GM19463 (cell line): ENCODE measurements at regions not wholly inside any gene's neighbourhood (a gene's known extent, or its start where the extent isn't known, plus 50 kb on each side); places are given as distances from the start of the nearest gene placed in this dataset.

ENCODE experiments used
- ATAC-seq: cut with Tn5 transposase; IDR thresholded peaks from one replicate; pipeline ENCODE4 v1.9.1; 2021; ENCODE audit warnings: mild to moderate bottlenecking, moderate library complexity; ENCODE audit not compliant: unreplicated experiment

DNA sequence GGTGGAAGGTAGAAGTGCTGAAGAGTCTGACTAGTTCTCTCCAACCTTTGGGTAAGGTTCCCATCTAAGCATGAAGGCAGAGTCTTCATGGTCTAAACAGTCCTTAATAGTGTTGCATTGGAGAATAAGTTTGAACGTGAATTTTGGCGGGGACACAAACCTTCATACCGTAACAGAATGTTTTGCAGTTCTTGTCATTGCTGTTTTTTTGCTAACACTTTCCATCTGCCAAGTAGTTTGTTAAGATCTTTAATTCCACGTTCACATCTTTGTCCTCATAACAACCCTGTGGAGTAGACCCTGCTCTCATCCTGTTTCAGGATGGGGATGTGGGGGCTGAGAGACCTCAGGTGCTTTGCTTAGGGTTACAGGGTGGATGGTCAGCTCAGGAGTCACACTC, 936.9 kb upstream of the EEF2KMT start:
- no peak for ATAC-seq

DNA sequence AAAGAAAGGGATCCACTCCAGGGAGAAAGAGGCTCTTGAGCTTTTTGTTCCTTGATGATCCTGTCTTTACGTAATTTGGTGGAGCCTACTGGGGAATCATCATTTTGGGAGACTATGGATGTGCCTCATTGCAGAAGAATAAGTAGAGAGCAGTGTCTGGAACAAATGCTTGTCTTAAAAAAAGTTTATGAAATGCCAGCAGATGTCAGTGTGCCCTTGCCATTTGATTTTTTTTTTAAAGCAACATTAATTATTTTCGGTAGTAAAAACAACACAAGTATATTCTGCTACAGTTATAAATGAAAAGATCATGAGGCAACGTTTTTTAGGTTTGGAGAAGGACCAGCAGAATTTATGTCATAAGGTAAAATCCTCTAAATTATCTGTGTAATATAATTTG, 934.8 kb upstream of the EEF2KMT start:
- no peak for ATAC-seq

DNA sequence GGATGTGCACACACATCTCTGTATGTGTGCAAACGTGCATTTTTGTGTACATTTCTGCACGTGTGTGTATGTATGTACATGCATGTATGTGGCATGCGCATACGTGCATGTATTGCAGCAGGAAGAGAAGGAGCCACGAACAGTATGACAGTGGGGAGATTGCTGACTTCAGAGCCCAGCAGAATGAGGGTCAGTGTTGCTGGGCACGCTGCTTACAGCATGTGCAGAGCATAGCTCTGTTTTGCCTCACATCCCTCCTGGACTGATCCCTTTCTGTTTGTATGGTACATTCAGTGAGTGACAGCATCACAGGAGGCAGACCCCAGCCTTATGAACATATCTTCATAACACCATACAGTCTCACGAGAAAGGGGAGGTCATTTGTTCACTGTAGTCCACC, 934.0 kb upstream of the EEF2KMT start:
- no peak for ATAC-seq

DNA sequence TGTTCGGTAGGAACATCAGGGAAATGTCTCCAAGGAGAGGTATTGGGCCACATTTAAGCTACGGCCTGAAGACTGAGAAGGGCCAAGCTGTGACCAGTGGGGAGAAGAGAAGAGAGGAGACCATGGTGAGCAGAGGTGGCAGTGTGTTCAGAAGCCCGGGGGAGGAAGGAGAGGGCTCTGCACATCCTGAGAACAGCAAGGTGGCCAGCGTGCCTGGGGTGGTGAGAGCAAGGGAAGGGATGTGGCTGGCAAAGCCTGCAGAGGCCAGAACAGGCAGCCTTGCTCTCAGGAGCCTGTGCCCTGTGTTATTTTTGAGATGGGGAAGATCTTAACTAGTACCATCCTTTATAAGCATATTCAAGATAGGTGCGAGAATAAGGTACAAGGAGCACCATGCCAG, 933.5 kb upstream of the EEF2KMT start:
- no peak for ATAC-seq

DNA sequence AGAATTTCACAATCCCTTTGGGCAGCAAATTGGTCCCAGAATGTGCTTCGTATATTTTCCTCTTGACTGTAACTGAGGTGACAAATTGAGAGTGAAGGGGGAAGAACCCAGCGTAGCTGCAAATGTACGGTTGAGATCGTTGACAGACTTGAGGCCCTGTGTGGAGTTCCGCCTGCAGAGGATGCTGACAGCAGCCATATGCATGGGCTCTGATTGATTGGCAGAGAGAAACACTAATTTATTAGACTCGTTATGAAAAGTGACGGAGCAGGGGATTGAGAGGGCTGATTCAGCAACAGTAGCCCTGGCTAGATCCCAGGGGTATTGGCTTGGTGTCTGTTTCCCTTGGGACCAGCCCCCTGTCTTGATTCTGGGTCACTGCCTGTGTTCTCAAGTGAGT, 930.1 kb upstream of the EEF2KMT start:
- no peak for ATAC-seq

DNA sequence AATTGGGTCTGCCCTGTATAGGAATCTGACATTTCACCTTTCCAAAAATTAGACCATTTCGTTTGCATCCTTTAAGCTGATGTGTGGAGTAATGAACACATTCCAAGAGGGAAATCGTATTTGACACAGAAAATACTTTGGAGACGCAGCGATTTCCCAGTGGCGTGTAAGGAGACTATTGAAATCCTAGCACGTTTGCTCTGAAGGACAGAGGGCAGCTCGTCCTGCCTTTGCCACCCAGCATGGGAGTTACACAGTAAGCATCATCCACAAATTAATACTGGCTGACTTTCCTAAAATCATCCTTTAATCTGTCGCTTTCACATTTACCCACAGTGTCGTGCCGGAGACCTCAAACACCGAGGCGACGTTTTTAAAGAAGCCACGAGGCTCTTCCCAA, 925.9 kb upstream of the EEF2KMT start:
- ATAC-seq, result no peak

DNA sequence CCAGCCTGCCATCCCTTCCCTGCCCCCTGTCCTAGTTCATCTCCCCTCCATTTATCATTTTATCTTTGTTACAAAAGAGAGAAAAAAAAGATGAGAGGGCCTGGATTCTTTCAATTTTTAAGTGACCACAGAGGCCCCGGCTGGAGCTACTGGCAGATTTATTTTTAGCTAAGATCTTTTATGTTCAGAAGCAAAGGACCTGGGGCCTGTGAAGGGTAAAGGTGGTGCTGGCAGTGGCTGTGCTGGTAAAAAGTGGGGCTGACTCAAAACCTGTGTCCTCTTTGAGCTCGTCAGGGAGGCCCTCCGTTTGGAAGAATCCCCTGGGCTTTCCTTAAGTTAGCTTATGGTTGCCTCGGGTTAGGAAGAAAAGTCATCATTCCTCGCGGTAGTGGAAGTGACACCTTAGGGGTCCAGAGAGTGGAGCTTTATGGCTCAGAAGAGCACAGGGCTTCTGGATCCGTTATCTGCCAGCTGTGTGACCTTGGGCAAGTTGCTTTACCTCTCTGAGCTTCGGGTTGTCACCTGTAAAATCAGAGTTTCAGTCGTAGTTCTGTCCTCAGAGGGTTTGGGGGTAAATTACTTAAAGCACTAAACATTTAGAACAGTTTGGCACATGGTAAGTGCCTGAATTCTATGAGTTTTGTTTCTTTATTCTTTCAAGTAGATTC, 923.8 kb upstream of the EEF2KMT start:
- no peak for ATAC-seq

DNA sequence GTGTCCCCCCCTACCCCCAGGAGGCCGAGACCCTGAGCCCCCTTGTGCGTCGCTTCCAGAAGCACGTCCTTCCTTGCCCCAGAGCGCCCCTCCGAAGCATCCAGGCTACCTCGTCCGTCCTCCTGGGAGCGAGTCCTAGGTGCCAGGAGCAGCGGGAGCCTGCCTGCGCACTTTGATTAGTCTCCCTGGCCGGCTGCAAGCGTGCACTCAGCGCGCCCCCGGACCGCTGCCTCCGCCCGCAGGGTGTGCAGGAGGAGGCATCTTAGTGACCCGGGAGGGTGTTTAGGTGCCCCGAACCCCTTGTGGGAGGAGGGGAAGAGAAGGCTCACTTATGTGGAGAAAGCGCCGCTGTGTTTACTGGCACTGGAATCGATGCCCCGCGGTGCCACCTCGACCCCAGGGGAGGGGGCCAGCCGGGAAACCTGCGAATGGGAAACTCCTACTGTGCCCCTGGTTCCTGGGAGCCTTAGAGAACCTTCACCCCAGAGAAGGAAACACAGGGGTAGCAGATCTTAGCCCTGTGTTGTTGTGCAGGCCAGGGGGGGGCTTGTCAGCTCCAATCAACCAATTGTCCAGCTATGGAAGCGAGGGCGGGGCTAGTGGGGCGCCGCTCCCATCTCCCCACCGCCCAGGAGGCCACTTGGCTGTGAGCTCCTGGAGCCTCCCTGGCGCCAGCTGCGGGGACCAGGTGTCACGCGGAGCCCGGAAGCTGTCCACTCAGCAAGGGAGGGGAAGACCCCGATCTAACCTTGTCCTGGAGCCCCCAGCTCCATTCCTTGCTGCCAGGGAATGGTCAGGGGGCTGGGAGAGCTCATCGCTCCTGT, 922.8 kb upstream of the EEF2KMT start:
- ATAC-seq, result no peak

DNA sequence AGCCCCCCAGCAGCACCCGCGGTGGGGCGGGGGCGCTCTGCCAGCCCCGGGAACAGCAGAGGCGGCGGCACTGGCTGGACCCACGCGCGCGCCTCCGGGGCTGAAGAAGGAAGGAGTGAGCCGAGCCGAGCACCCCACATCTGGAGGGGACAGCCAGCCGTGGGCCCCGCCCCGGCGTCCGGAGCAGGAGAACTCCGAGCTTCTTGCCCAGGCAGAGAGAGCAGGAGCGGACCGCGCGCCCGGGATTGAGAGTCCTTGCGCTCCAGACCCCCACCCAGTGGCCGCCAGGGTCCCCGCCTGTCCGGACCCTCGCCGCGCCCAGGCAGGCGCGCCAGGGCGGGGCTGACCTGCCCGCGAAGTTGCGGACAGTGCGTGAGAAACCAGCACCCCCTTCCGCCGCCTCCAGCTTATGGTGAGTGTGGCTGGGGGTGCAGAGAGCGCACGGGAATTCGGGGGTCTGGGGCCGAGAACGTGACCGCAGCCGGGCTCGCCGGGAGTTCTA, 921.9 kb upstream of the EEF2KMT start:
- ATAC-seq, result no peak

DNA sequence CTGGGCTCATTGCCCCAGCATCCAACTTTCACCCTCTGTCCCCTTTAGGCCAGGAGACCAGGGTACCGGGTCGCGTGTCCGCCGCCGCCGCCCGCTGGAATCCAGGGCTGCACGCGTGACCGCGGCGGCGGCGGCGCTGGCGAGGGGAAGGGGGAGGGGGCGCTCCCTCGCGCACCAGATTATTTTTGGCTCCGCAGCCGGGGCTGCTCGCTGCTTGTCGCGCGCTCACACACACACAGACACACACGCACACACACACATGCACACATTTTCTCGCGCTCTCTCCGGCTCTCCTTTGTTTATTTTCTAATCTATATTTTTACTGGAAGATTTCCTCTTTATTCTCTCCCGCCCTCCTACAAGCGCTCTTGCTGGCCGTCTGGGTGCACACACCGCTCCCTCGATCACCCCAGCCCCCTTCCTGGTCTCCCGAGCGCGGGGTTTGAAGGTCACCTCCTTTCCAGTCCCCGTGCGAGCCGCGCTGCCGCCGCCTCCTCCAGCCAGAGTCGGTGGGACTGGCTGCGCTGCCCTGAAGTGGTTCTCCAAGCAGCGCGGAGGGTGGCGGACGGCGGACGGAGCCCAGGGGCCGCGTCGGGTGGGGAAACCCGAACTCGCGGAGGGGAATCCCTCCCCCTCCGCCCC, 921.4 kb upstream of the EEF2KMT start:
- ATAC-seq, result no peak

DNA sequence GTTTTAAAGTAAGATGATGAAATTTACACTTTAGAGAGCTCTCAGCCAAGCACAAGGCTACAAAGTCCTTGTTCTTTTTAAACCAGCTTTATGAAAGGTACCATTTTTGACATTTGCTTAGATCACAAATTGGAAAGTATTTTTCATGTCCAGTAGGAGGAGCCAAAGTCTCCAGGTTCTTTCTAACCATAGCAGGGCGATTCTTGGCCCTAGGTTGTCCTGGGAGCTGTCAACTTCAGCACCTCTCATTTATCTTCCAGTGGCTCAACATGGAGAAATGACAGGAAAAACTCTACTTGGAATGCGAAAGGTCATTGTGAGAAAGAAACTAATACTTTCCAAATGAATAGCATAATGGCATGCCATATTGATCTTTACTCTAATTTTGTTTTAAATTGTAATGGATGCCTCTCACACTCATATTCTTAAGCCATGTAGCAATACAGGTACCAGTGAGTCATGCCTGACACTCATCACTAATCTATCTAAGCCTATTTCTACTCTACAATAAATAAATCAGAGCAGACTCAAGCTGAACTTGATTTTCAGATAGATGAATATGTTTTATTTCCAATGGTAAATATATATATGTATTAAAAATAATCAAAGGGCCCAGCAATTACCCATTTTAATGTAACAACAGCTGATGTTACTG, 919.1 kb upstream of the EEF2KMT start:
- ATAC-seq, result no peak

DNA sequence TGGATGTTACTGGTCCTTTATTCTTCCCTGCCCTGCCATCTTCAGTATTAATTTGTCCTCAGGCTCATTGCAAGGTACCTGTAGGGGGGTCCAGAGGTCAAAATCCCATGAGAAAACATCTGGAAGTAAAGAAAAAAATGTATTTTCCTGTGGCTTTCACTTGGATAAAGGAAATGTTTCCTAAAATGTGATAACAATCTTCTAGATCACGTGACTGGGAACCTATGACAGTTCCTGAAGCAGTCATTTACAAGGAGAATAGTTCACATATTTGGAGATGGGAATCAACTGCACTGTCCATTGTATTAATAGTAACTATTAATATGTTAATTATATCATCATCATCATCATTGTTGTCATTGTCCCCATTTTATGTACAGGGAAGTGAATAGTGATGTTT, 915.1 kb upstream of the EEF2KMT start:
- no peak for ATAC-seq

DNA sequence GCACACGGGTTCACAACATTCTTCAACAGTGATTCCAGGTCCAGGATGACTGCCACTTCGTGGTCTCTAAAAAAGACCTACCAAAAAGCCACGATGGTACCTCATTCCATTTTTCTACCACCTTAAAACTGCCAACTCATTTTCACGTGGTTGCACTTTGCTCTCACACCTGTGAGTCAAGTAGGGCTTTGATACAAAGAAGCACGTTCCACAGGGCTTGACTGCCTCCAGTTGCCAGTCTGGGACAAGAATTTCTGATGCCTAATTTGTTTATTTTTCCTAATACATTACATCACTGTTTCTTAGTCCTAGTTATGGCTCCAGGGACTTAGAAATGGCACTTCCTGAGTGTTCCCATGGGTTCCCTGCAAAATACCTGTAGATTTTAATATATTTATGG, 911.6 kb upstream of the EEF2KMT start:
- ATAC-seq, result no peak

DNA sequence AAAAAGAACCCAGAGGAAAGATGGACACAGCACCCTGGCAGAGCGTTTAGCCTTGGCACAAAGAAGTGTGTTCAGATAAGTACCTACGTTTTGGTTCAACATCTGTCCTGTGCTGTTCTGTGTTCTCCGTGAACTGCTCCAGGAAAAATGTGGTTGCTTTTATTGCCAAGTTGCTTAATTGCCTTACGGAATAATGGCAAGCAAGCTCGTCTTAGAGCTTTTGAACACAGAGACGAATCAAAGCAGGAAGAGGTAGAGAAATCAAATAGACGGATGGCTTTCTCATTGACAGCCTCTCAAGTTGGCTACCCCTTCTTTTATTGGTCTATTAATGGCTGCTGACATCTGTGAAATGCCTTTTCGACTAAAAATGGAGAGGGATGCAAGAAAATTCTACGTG, 911.1 kb upstream of the EEF2KMT start:
- ATAC-seq, result no peak

DNA sequence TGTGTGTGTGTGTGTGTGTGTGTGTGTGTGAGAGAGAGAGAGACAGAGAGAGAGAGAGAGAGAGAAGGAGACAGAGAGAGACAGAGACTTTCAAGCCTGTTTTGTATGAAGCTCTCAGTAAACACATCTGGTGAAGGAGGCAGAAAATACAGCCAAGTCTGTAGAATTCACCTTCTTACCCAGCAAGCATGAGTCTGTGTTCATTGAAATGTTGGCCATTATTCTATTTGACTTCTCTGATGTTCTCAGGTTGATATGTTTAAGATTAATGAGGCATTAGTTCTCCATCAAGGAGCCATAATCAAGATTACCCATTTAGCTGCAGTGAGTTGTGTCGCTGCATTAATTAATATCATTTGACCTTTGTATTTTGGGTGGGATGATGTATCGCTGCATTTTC, 895.8 kb upstream of the EEF2KMT start:
- no peak for ATAC-seq

DNA sequence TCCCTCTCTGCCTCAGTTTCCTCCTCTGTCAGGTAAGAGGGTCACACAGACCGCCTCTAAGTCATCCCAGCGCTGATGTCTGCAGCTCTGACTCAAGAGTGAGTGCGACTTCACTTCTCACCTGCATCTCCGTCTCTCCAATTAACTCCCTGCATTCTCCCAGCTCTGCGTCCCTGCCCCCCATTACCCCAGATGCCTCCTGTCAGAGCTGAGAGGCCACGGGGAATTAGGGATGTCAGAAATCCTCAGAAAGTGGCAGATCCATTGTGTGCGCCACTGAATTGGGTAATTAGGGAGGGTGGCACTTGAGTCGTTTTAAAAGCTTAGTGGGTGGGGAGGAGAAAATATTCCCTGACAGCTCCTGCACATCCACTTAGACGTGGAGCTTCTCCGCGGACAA, 885.4 kb upstream of the EEF2KMT start:
- ATAC-seq, result no peak

DNA sequence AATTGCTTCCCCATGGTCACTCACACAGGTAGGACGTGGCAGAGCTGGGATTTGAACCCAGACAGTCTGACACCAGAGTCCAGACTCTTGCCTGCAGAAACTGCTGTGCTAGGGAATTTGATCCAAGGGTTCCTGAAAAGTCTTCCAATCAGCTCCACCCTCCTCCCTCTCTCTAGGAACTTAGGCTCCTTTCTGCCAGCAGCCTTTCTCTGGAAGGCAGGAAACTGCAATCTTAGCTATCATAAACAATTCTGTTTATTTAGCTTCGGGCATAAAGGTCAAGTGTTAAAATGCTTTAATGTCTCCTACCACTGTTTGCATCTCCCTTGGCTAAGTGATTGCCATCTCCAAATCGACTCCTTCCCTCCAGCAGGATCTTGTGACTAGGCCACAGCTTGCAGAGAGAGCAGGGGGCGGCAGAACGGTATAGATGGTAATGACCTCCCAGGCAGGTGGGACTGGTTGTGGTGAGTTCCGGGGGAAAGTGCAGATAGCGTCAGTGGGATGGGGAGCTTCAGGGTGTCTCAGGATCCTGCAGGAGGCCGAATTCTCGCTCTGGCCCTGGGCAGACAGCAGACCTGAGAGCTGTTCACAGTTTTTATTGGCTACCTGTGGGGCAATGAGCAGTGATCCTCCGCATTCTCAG, 882.4 kb upstream of the EEF2KMT start:
- ATAC-seq, result no peak

DNA sequence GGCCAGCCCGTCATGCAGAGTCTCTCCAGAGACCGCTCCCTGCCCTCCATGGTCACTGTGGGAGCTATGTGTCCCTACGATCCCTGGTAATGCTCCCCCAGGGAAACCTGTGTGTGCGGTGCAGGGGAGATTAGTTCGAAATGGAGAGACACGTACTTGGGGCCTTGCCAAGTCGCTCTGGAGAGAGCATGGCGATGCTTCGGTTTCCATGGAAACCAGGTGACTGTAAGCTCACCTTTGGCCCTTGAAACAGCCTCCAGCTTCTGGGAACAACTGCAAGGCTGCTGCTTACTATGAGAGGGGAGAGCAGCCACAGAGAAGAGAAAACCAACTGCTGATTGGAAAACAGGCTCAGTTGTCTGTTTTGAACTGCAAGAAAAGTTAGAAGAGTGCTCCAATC, 879.7 kb upstream of the EEF2KMT start:
- no peak for ATAC-seq

DNA sequence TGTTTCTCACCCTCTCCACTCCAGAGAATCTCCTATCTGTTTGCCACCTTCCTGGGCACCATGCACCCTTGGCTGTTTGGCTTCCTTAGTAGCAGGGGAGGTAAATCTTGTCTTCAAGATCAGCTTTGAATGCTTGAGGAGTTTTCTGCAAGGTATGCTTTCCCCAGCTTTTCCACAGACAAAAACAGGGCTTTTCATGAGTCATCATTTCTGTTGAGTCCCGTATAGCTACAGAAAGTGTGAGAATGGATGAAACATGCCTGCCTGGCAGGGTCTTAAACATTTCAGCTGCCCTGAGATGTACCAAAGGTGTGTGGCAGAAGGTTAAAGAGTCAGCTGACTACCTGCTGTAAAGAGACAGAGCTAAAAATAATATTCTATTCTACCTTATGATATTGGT, 875.2 kb upstream of the EEF2KMT start:
- ATAC-seq, result no peak

DNA sequence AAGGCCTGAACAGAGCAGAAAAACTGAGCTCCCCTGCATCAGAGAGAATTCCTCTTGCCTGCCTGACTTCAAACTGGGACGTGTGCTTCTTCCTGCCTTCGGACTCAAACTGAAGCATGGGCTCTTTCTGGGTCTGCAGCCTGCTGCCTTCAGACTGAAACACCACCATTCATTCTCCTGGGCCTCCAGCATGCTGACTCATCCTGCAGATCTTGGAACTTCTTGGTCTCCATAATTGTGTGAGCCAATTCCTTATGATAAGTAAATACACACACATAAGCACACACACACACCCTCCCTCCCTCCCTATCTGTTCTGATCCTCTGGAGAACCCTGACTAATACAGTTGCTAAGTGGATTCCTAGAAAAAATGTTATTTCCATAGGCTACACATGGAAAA, 874.3 kb upstream of the EEF2KMT start:
- no peak for ATAC-seq

DNA sequence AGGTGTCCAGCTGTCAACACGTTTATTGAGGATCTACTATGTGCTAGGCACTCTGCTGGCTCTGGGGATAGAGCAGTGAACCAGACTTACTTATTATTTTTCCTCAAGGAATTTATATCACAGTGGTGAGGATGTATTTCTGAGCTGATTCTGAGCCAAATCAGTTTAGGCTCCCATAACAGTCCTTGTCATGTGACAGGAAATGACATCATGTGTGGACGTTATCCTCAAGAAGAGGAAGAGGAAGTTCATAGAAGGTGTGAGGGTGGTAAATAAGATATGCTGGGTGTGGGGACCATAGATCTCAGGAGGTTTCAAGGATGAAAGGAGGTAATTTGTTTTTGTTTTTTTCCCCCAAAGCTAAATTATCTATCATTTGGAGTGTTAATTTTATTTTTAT, 873.5 kb upstream of the EEF2KMT start:
- ATAC-seq, result no peak
